Neural progenitor cell (in vitro differentiated cells): ENCODE measurements at regions not wholly inside any gene's neighbourhood (a gene's known extent, or its start where the extent isn't known, plus 50 kb on each side); places are given as distances from the start of the nearest gene placed in this dataset.

Experiments
- CTCF ChIP-seq: fragments of 200-600 bp; sonication (generic); IDR thresholded peaks from 2 replicates; pipeline ENCODE4 v1.5.1; 2017; ENCODE audit warnings: antibody characterized with exemption, mild to moderate bottlenecking
- EZH2 ChIP-seq: fragments of 200-600 bp; sonication (generic); IDR thresholded peaks from 2 replicates; pipeline ENCODE4 v1.6.1; 2017; ENCODE audit warnings: antibody characterized with exemption, mild to moderate bottlenecking, moderate library complexity
- EZH2phosphoT487 ChIP-seq: fragments of 200-600 bp; sonication (generic); IDR thresholded peaks from 2 replicates; pipeline ENCODE4 v1.6.1; 2017; ENCODE audit warnings: antibody characterized with exemption

GRCh38 chr6:21367649-21368154 lies 225.8 kb upstream of the SOX4 start:
- TF ChIP-seq CTCF, result no peak
- no peak for TF ChIP-seq EZH2
- no peak for TF ChIP-seq EZH2phosphoT487
